ENCODE measurements at regions not wholly inside any gene's neighbourhood (a gene's known extent, or its start where the extent isn't known, plus 50 kb on each side); places are given as distances from the start of the nearest gene placed in this dataset.
"Not testable (repeated sequence)": the region's sequence is repeated elsewhere in the genome, so short reads cannot be mapped to it uniquely, and the experiment has no call there.

DNA sequence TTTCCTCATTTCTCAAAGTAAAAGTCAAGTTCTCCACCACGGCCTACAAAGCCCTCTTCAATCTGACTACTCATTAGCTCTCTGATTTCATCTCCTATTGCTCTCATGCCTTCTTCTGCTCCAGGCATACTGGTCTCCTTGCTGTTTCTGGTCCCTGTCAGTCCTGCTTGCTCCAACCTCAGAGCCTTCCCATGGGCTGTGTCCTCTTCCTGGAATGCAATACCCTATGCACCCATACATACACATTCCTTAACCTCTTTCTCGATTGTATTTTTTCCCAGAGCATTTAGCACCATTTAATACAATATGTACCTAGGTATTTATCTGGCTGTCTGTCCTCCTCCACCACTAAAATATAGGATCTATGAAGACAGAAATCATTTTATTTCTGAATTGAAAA, 385.2 kb downstream of the GASK1B start:
- no peak for DNase-seq (ENCODE audit: low read depth in 2 of 2)

DNA sequence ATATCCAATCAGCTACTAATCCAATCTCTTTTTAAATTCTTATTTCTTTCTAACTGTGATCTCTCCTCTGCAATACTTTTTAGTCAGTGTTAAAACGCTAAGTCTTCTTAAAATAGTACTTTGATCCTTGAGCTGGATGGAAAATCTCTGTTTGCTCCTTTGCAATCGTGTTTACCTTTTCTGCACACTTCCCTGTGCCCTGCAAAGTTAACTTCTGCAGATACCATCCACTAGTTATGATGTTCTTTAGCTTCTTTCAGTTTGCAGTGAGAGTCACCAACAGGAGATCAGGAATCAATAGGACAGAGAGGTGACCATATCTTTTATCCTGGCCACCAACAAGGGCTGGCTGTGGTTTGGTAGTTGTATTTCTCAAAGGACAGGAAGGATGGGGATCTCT, 391.5 kb downstream of the GASK1B start:
- DNase-seq (ENCODE audit: low read depth in 2 of 2), result no peak

DNA sequence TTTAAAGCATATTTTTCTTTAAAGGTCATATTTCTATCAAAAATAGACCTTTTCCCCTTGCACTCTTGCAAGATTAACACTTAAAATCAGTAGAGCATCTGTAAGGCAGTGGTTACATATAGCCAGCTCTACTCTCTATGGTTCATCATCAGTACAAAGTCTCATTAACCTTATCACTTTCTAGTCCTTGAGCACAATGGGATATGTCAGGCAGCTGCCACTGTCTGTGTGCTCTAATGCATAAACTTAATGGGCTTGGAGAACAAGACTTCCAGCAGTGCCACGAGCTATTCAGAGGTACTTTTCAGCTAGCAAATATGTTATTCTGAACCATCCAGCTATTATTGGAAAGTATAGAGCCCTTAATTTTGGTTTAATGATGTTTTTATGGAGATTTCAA, 393.7 kb downstream of the GASK1B start:
- DNase-seq (ENCODE audit: low read depth in 2 of 2), result no peak

GRCh38 chr4:157776930-157777528, 395.8 kb downstream of the GASK1B start:
- DNase-seq (ENCODE audit: low read depth in 2 of 2), result no peak

- no peak for DNase-seq (ENCODE audit: low read depth in 2 of 2)
These were observed 396.9 kb downstream of the GASK1B start for GRCh38 chr4:157775971-157776370.

DNA sequence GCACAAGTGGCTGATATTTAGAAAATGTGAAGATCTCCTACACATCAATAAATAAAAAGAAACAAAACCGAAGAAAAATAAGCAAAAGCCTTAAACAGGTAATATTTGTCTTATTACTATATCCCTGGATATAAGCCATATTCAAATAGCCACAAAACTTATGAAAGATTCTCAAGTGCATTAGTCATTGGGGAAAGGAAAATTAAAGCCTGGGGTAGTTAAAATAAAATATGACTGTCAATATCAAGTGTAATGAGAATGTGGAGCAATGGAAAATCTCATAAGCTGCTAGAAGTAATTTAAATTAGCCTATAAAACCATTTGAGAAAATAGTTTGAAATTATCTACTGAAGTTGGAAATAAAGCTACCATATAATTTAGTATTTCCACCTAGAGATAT, 399.9 kb downstream of the GASK1B start:
- no peak for DNase-seq (ENCODE audit: low read depth in 2 of 2)

DNA sequence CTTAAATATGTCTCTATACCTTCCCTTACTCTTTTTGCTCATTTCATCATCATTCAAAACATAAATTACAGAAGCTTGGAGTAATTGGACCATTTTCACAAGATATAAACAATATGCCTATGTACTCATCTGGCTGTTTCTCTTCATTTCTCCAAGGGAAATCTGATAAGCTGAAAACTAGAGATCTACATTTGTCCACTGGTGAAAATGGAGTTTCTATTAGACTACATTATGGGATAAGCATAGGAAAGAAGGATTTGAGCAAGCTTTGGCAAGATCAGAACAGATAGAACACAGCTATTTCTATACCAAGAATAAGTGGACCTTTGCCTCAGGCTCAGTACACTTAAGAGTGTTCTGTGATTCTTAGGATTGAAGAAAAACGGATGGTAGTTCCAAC, 404.4 kb downstream of the GASK1B start:
- DNase-seq (ENCODE audit: low read depth in 2 of 2), result no peak

- no peak for DNase-seq (ENCODE audit: low read depth in 2 of 2)
These were observed 409.3 kb downstream of the GASK1B start for GRCh38 chr4:157763490-157763889.

GRCh38 chr4:157754410-157754809, 418.4 kb downstream of the GASK1B start:
- no peak for DNase-seq (ENCODE audit: low read depth in 2 of 2)

DNA sequence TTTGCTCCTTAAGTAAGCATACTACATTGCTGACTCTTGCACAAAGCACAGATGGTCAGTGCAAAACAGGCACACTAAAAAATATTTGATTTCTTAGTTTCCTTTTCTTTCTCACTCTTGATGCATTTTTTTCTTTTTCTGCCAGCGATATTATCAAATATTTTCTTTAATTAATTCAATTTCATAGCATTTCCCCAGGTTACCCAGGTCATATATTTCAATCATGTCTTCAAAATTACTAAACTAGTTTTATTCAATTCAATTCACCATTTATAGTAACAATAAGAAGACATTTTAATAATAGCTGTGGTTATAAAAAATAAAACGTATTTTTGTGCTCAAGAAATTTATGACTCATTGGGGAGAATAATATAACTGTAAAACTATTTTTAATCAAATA, 421.2 kb downstream of the GASK1B start:
- DNase-seq (ENCODE audit: low read depth in 2 of 2), result no peak

DNA sequence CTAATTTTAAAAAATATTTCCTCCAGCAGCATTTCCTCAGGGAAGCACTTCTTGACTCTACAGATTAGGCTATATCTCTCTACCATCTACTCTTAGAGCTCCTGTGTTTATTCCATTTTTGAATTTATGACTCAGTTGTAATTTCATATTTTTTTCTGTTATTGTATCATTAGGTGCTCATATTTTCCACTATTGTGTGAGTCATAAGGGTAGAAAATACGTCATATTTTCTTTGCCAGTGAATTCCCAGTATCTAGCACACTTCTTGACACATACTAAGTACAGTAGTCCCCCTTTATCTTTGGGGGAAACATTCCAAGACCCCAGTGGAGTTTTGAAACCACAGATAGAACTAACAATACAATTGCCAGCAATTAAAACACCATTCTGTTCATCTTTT, 431.2 kb downstream of the GASK1B start:
- no peak for DNase-seq (ENCODE audit: low read depth in 2 of 2)

DNA sequence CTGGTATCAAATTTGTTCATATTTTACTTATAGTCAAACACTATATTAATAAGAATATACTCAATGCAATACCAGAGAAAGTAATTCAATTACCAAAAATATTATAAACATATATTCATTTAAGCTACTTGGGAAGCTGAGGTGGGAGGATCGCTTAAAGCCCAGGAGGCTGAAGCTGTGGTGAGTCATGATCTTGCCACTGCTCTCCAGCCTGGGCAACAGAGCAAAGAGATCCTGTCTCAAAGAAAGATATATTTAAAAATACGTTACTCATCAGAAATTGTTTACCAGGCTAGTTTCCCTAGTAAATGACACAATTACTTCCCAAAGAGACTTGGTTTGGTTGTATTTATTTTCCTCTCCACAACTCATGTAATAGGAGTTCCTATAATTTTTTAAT, 433.6 kb downstream of the GASK1B start:
- DNase-seq (ENCODE audit: low read depth in 2 of 2), result no peak

- DNase-seq (ENCODE audit: low read depth in 2 of 2), result no peak
These were observed 444.6 kb downstream of the GASK1B start for GRCh38 chr4:157728215-157728614.

DNA sequence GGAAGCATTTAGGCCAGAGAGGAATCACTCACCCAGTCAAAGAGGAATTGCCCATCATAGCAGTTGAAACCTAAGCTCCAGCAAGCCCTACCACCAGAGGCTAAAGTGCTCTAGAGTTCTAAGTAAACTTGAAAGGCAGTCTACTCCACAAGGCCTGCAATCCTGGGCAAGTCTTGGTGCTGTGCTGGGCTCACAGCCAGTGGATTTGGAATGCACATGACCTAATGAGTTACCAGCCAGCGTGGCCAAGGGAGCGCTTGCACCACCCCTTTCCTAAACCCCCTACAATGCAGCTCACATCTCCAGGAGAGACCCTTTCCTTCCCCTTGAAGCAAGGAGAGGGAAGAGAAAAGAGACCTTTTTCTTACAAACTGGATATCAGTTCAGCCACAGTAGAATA, 445.7 kb downstream of the GASK1B start:
- no peak for DNase-seq (ENCODE audit: low read depth in 2 of 2)

- DNase-seq (ENCODE audit: low read depth in 2 of 2), result no peak
These were observed 450.7 kb downstream of the GASK1B start for GRCh38 chr4:157722146-157722545.

DNA sequence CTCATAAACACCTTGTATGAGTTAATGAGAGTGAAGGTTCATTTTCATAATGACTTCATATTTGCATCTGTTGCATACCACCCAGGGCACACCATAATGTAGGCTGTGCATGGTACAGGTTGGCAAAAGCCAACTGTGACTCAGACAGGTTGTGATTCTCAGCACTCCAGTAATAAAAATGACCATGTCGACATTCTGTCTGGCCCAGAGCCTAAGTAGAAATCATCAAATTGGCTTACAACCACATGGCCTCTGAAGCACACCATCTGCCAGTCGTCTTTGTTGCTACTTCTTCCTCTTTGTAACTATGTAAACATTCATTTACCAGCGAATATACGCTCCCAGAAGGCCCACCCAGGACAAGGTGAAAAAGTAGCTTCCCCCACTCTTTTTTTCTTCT, 459.5 kb downstream of the GASK1B start:
- no peak for DNase-seq (ENCODE audit: low read depth in 2 of 2)

DNA sequence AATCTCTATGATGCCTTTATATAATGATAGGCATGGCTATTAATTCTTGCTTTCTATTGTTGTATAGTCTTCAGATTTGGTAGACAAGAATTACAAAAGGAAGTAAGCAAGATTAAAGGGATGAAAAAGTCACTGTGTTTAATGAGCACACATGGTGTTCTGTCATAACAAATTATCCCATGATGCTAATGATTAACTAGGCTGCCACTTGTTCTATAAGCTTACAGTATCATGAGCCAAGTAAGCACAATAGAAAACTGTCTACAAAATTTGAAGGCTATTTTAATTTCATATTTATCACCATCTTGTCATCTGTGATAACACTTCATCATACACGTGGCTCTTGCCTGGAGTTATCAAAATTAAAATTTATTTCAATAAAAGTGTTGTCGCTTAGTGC, 466.7 kb downstream of the GASK1B start:
- DNase-seq (ENCODE audit: low read depth in 2 of 2), result no peak

- no peak for DNase-seq (ENCODE audit: low read depth in 2 of 2)
These were observed 470.0 kb downstream of the GASK1B start for GRCh38 chr4:157702831-157703230.

GRCh38 chr4:157701695-157701994, 471.2 kb downstream of the GASK1B start:
- no peak for DNase-seq (ENCODE audit: low read depth in 2 of 2)

- DNase-seq (ENCODE audit: low read depth in 2 of 2), result no peak
These were observed 471.7 kb downstream of the GASK1B start for GRCh38 chr4:157700898-157701694.

GRCh38 chr4:157689476-157689875, 468.9 kb downstream of the GRIA2 start:
- DNase-seq (ENCODE audit: low read depth in 2 of 2), result no peak

DNA sequence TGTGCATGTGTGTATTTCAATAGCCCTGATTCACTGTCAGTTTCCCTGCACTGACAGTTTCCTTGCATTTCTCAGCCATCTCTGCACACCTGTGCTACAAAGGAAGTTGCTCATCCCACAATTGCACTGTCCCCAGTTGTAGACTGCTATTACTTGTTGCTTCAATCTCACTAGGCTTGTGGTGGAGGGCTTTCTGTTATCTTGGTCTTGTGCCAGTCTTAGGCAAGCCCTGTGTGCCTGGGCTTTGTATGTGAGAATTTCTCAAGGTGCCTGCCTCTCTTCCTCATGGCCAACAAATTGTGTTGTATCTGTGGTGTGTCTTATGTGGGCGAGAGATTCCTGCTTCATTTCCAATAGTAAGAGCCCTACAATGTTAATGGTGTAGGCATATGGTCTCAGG, 467.4 kb downstream of the GRIA2 start:
- DNase-seq (ENCODE audit: low read depth in 2 of 2), result no peak

DNA sequence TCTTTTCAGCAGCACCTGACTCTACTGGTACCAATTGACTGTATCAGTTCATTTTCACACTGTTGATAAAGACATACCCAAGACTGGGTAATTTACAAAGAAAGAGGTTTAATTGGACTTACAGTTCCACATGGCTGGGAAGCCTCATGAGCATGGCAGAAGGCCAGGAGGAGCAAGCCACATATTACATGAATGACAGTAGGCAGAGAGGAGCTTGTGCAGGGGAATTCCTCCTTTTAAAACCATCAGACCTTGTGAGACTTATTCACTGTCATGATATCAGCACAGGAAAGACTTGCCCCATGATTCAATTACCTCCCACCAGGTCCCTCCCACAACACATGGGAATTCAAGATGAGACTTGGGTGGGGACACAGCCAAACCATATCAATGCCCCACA, 458.8 kb downstream of the GRIA2 start:
- not testable (repeated sequence) for DNase-seq (ENCODE audit: low read depth in 2 of 2)

DNA sequence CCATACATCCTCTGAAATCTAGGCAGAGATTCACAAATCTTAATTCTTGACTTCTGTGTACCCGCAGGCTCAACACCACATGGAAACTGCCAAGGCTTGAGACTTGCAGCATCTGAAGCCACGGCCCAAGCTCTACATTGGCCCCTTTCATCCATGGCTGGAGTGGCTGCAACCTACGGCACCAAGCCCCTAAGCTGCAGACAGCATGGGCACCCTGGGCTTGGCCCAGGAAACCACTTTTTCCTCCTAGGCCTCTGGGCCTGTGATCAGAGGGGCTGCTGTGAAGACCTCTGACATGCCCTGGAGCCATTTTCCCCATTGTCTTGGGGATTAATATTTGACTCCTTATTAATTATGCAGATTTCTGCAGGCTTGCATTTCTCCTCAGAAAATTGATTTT, 457.9 kb downstream of the GRIA2 start:
- DNase-seq (ENCODE audit: low read depth in 2 of 2), result no peak
